ENCODE measurements at regions not wholly inside any gene's neighbourhood (a gene's known extent, or its start where the extent isn't known, plus 50 kb on each side); places are given as distances from the start of the nearest gene placed in this dataset.

DNA sequence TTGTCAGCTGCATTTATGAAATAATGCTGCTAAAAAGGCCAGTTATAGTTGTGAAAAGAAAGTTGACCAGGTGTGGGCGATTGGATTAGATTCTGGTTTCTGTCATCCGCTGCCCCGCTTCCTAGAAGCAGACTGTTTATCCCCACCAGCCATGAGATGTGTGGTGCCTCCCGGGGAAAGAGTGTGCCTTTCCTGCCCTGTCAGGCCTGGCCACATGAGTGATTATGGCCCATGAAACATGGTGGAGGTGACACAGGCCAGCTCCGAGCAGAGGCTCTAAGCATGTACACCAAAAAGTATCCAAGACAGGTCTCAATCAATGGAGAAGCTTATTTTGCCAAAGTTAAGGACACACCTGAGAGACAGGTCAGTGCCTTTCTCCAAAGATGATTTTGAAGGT lies 85.4 kb upstream of the ABHD2 start (continued):
- TF ChIP-seq PKNOX1 (IDR thresholded peaks at IDR 0.05) (0 out of 2 replicates have a peak, but pooled peaks have one; percentile 45), KAT2B (IDR thresholded peaks at IDR 0.05; ENCODE audit: low read depth, low read length) (no peak), FOXM1 (IDR thresholded peaks at IDR 0.05; ENCODE audit: low read depth) (no peak), FOXM1 (CRISPR knock-in tag; IDR thresholded peaks at IDR 0.05; ENCODE audit: low read depth) (no peak), YY1 (IDR thresholded peaks at IDR 0.05; ENCODE audit: borderline replicate concordance in 1 of 3, control insufficient read depth in 1 of 3, extremely low read depth in 1 of 3, insufficient read depth in 3 of 3, insufficient read length in 1 of 3, insufficient replicate concordance in 2 of 3, low read depth in 1 of 3, low read length in 2 of 3) (peak in 1 of 3 experiments; percentile 41)
- TF ChIP-seq, protein P1, sequence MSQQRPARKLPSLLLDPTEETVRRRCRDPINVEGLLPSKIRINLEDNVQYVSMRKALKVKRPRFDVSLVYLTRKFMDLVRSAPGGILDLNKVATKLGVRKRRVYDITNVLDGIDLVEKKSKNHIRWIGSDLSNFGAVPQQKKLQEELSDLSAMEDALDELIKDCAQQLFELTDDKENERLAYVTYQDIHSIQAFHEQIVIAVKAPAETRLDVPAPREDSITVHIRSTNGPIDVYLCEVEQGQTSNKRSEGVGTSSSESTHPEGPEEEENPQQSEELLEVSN (IDR thresholded peaks at IDR 0.05; ENCODE audit: borderline replicate concordance in 1 of 2, extremely low read depth in 1 of 2, insufficient read depth in 1 of 2, insufficient read length in 1 of 2, low read depth in 1 of 2, low read length in 1 of 2, poor library complexity in 1 of 2, severe bottlenecking in 1 of 2): peak in 1 of 2 experiments; percentile 8

Data from K562 (cell line).